ENCODE measurements at regions not wholly inside any gene's neighbourhood (a gene's known extent, or its start where the extent isn't known, plus 50 kb on each side); places are given as distances from the start of the nearest gene placed in this dataset.

GRCh38 chr2:196253116-196253480, 81.7 kb upstream of the STK17B start:
- TF ChIP-seq CTCF (IDR thresholded peaks at IDR 0.05) (no peak), POLR2A (IDR thresholded peaks at IDR 0.05) (no peak)

Data from vagina (tissue), 2 donors.